ENCODE measurements at regions not wholly inside any gene's neighbourhood (a gene's known extent, or its start where the extent isn't known, plus 50 kb on each side); places are given as distances from the start of the nearest gene placed in this dataset.
"Not testable (repeated sequence)": the region's sequence is repeated elsewhere in the genome, so short reads cannot be mapped to it uniquely, and the experiment has no call there.

- no peak for TF ChIP-seq CTCF (IDR thresholded peaks at IDR 0.05)
- DNase-seq = no peak
- no peak overlapping the region for H3K27ac ChIP-seq (ENCODE audit: low read depth in 1 of 2, low read length in 2 of 2)
Observed at GRCh38 chr20:22829356-22829755, 205.8 kb upstream of the SSTR4 start.

GRCh38 chr20:22830138-22830537 lies 205.0 kb upstream of the SSTR4 start:
- Mint-ChIP-seq H3K4me1 (ENCODE audit: low read depth) (no peaks in the 10 kb centered on the region), H3K9me3 (peaks cover 4% of the 10 kb centered on the region), H3K27me3 (no peaks in the 10 kb centered on the region), H3K4me3 (no peak overlapping the region), H3K27ac (no peak overlapping the region), H3K36me3 (ENCODE audit: low read depth) (no peaks in the 10 kb centered on the region)
- Histone ChIP-seq H3K27me3 (ENCODE audit: control insufficient read depth in 1 of 2, insufficient read depth in 2 of 2, low read length in 2 of 2) (no peaks in the 10 kb centered on the region), H3K9me3 (ENCODE audit: control insufficient read depth in 1 of 2, insufficient read depth in 1 of 2, low read length in 2 of 2) (no peaks in the 10 kb centered on the region), H3K36me3 (ENCODE audit: insufficient read depth, low read length) (no peaks in the 10 kb centered on the region), H3K4me3 (ENCODE audit: low read length) (no peak overlapping the region), H3K27ac (ENCODE audit: low read depth in 1 of 2, low read length in 2 of 2) (no peak overlapping the region), H3K4me1 (ENCODE audit: insufficient read depth, low read length) (no peaks in the 10 kb centered on the region)
- POLR2A ChIA-PET = no interaction called here
- ATAC-seq (ENCODE audit: poor library complexity) (no peak), DNase-seq (no peak)
- no peak for TF ChIP-seq CTCF (IDR thresholded peaks at IDR 0.05)
- intact Hi-C loops (cut with DNase I, micrococcal nuclease) = no loop called here
- CTCF ChIA-PET = no interaction called here

More at GRCh38 chr20:22829356-22829755, 205.8 kb upstream of the SSTR4 start:
- no peaks in the 10 kb centered on the region for H3K27me3 Mint-ChIP-seq
- no peak for ATAC-seq (ENCODE audit: poor library complexity)
- Histone ChIP-seq H3K4me1 (ENCODE audit: insufficient read depth, low read length) (no peaks in the 10 kb centered on the region), H3K4me3 (ENCODE audit: low read length) (no peak overlapping the region), H3K36me3 (ENCODE audit: insufficient read depth, low read length) (no peaks in the 10 kb centered on the region), H3K9me3 (ENCODE audit: control insufficient read depth in 1 of 2, insufficient read depth in 1 of 2, low read length in 2 of 2) (no peaks in the 10 kb centered on the region), H3K27me3 (ENCODE audit: control insufficient read depth in 1 of 2, insufficient read depth in 2 of 2, low read length in 2 of 2) (no peaks in the 10 kb centered on the region)
- no peaks in the 10 kb centered on the region for H3K36me3 Mint-ChIP-seq (ENCODE audit: low read depth)
- peaks cover 2% of the 10 kb centered on the region for H3K9me3 Mint-ChIP-seq
- H3K27ac Mint-ChIP-seq = no peak overlapping the region
- H3K4me3 Mint-ChIP-seq = no peak overlapping the region
- no peaks in the 10 kb centered on the region for H3K4me1 Mint-ChIP-seq (ENCODE audit: low read depth)
- intact Hi-C loops (cut with DNase I, micrococcal nuclease) = no loop called here
- ChIA-PET POLR2A (no interaction called here), CTCF (no interaction called here)

- CTCF ChIA-PET; H3K27ac ChIP-seq (ENCODE audit: low read depth in 1 of 2, low read length in 2 of 2); intact Hi-C loops (cut with DNase I, micrococcal nuclease); H3K4me1 Mint-ChIP-seq (ENCODE audit: low read depth); H3K27me3 ChIP-seq (ENCODE audit: control insufficient read depth in 1 of 2, insufficient read depth in 2 of 2, low read length in 2 of 2); DNase-seq; H3K4me3 Mint-ChIP-seq; H3K4me1 ChIP-seq (ENCODE audit: insufficient read depth, low read length); H3K4me3 ChIP-seq (ENCODE audit: low read length); H3K9me3 ChIP-seq (ENCODE audit: control insufficient read depth in 1 of 2, insufficient read depth in 1 of 2, low read length in 2 of 2); H3K36me3 ChIP-seq (ENCODE audit: insufficient read depth, low read length); H3K9me3 Mint-ChIP-seq; H3K27ac Mint-ChIP-seq; ATAC-seq (ENCODE audit: poor library complexity); H3K36me3 Mint-ChIP-seq (ENCODE audit: low read depth); H3K27me3 Mint-ChIP-seq; POLR2A ChIA-PET: not testable (repeated sequence)
Observed at GRCh38 chr20:22830715-22831114, 204.4 kb upstream of the SSTR4 start.

GRCh38 chr20:22833851-22834250 lies 201.3 kb upstream of the SSTR4 start:
- no peaks in the 10 kb centered on the region for H3K4me1 Mint-ChIP-seq (ENCODE audit: low read depth)
- CTCF ChIA-PET = no interaction called here
- H3K4me3 ChIP-seq (ENCODE audit: low read length) = no peak overlapping the region
- H3K36me3 ChIP-seq (ENCODE audit: insufficient read depth, low read length) = no peaks in the 10 kb centered on the region
- H3K4me1 ChIP-seq (ENCODE audit: insufficient read depth, low read length) = no peaks in the 10 kb centered on the region
- no peaks in the 10 kb centered on the region for H3K36me3 Mint-ChIP-seq (ENCODE audit: low read depth)
- peaks cover 5% of the 10 kb centered on the region for H3K9me3 Mint-ChIP-seq
- DNase-seq = no peak
- H3K9me3 ChIP-seq (ENCODE audit: control insufficient read depth in 1 of 2, insufficient read depth in 1 of 2, low read length in 2 of 2) = no peaks in the 10 kb centered on the region
- no peak for TF ChIP-seq CTCF (IDR thresholded peaks at IDR 0.05)
- no peak overlapping the region for H3K4me3 Mint-ChIP-seq
- no peak overlapping the region for H3K27ac ChIP-seq (ENCODE audit: low read depth in 1 of 2, low read length in 2 of 2)
- POLR2A ChIA-PET = no interaction called here
- H3K27me3 Mint-ChIP-seq = no peaks in the 10 kb centered on the region
- intact Hi-C loops (cut with DNase I, micrococcal nuclease) = no loop called here
- no peaks in the 10 kb centered on the region for H3K27me3 ChIP-seq (ENCODE audit: control insufficient read depth in 1 of 2, insufficient read depth in 2 of 2, low read length in 2 of 2)
- no peak for ATAC-seq (ENCODE audit: poor library complexity)
- H3K27ac Mint-ChIP-seq = no peak overlapping the region

Data from CD4-positive, alpha-beta T cell (primary cell).